Raji (cell line): ENCODE measurements at regions not wholly inside any gene's neighbourhood (a gene's known extent, or its start where the extent isn't known, plus 50 kb on each side); places are given as distances from the start of the nearest gene placed in this dataset.

ENCODE experiments used
- POLR2A ChIP-seq: IDR thresholded peaks from 2 replicates; pipeline ENCODE4 v1.6.1; 2011; ENCODE audit warnings: low read depth, low read length, control low read depth; ENCODE audit not compliant: insufficient read depth

GRCh38 chr3:72523429-72524151 is 324.7 kb downstream of the SHQ1 start:
- no peak for TF ChIP-seq POLR2A

GRCh38 chr3:72520690-72521308 is 327.4 kb downstream of the SHQ1 start:
- no peak for TF ChIP-seq POLR2A

- no peak for TF ChIP-seq POLR2A
These were observed 328.2 kb downstream of the SHQ1 start for GRCh38 chr3:72519946-72520604.

- no peak for TF ChIP-seq POLR2A
These were observed 330.3 kb downstream of the SHQ1 start for GRCh38 chr3:72517921-72518424.

GRCh38 chr3:72517336-72517735 is 330.9 kb downstream of the SHQ1 start:
- no peak for TF ChIP-seq POLR2A

- TF ChIP-seq POLR2A = no peak
These were observed 331.9 kb downstream of the SHQ1 start for GRCh38 chr3:72516361-72516760.

GRCh38 chr3:72515941-72516340 is 332.3 kb downstream of the SHQ1 start:
- no peak for TF ChIP-seq POLR2A

GRCh38 chr3:72515281-72515680 is 333.0 kb downstream of the SHQ1 start:
- TF ChIP-seq POLR2A = no peak

GRCh38 chr3:72510247-72510646 is 338.0 kb downstream of the SHQ1 start:
- TF ChIP-seq POLR2A = no peak

GRCh38 chr3:72505539-72506405 is 342.5 kb downstream of the SHQ1 start:
- no peak for TF ChIP-seq POLR2A

- no peak for TF ChIP-seq POLR2A
These were observed 352.1 kb downstream of the SHQ1 start for GRCh38 chr3:72496051-72496670.

GRCh38 chr3:72494626-72495025 is 353.6 kb downstream of the SHQ1 start:
- no peak for TF ChIP-seq POLR2A

GRCh38 chr3:72494130-72494529 is 354.1 kb downstream of the SHQ1 start:
- no peak for TF ChIP-seq POLR2A

- TF ChIP-seq POLR2A = no peak
These were observed 356.0 kb downstream of the SHQ1 start for GRCh38 chr3:72492240-72492639.
